Psoas muscle (tissue), 7 donors: ENCODE measurements at regions not wholly inside any gene's neighbourhood (a gene's known extent, or its start where the extent isn't known, plus 50 kb on each side); places are given as distances from the start of the nearest gene placed in this dataset.

ENCODE experiments used
- ATAC-seq, 4 donors: fragments of 200-7000 bp; cut with Tn5 transposase; one replicate each; pipeline ENCODE4 v1.9.1; 2020; ENCODE audit warnings: moderate library complexity in 3 of 4, mild to moderate bottlenecking in 2 of 4
- DNase-seq, 2 donors: peaks; one replicate each; pipeline ENCODE4 v3.0.0-alpha.2; 2020
- H3K27ac ChIP-seq: fragments of 200-600 bp; one replicate; pipeline ENCODE4 v1.8.0; 2022
- H3K27me3 ChIP-seq, 3 donors: fragments of 200-600 bp in 1 of 3; one replicate each; pipeline versions ENCODE4 v1.6.1 to v1.8.0; 2013 to 2022; ENCODE audit warnings: low read length in 2 of 3, mild to moderate bottlenecking in 2 of 3, moderate library complexity in 1 of 3; ENCODE audit not compliant: insufficient read depth in 3 of 3
- H3K36me3 ChIP-seq, 2 donors: fragments of 200-600 bp in 1 of 2; one replicate each; pipeline versions ENCODE4 v1.6.1 to v1.8.0; 2013 to 2022; ENCODE audit warnings: low read depth in 1 of 2, mild to moderate bottlenecking in 1 of 2, moderate library complexity in 1 of 2; ENCODE audit not compliant: insufficient read depth in 1 of 2
- H3K4me1 ChIP-seq: fragments of 200-600 bp; one replicate; pipeline ENCODE4 v1.8.0; 2022
- H3K4me3 ChIP-seq: fragments of 200-600 bp; one replicate; pipeline ENCODE4 v1.8.0; 2022; ENCODE audit warnings: mild to moderate bottlenecking
- H3K9me3 ChIP-seq: fragments of 200-600 bp; one replicate; pipeline ENCODE4 v1.8.0; 2022
- CTCF ChIP-seq: fragments of 200-600 bp; IDR thresholded peaks from one replicate; pipeline ENCODE4 v1.8.0; 2022; ENCODE audit warnings: antibody characterized with exemption
- WGBS, 3 donors: extraction: QIAGEN DNeasy Blood & Tissue Kit; methylation state at CpG; one replicate each; pipeline versions ENCODE4 v1.1.6 to v1.1.7; 2013; 5-methylcytosine and 5-hydroxymethylcytosine counted together
- intact Hi-C, 2 donors: fragments of 100-400 bp; cut with DNase I; formaldehyde crosslinking; loops; one replicate each; pipeline versions ENCODE4 v1.11.0 to v1.14.2; 2022
- donor health status: healthy with polysubstance abuse.
- donor health status: DM: no; HTN: no; CAD: no; lungs with moderate emphysema.
- donor health status: Bipolar disorder and iron deficiency.
- donor health status: healthy.
- donor health status: DM: yes; HTN: yes; CAD: no.
- donor health status: DM: no; HTN: no; CAD: no.
- donor health status: DM: yes; HTN: yes; CAD: no.

DNA sequence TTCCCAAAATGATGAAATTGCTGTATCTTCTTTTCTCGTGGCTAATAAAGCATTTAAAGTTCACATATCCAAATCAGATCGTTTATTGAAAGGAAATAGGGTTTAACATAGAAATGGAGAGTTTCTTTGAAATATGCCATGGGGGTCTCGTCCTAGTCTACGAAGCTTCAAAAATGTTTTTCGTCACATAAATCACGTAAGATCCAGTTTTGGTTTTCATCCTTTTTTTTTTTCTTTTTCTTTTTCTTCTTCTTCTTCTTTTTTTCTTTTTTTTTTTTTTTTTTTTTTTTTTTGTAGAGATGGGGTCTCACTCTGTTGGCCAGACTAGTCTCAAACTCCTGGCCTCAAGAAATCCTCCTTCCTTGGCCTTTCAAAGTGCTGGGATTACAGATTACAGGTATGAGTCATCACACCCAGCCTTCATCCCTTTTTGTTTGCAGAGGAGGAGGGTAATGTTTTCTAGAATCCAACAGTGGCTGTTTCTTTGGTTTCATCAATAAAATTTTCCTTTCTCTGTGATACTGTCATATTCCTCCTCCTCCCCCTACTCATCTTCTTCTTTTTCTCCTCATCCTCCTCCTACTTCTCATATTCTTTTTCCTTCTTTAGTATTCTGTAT is 94.7 kb upstream of the LOC128125822 start:
- no peak for TF ChIP-seq CTCF
- Histone ChIP-seq H3K4me1 (peaks cover 14% of the 10 kb centered on the region), H3K4me3 (no peak overlapping the region), H3K36me3 (no peaks in the 10 kb centered on the region), H3K9me3 (no peaks in the 10 kb centered on the region), H3K27ac (peak overlapping the region; percentile 90), H3K27me3 (no peaks in the 10 kb centered on the region)
- WGBS, 3 donors = 85 to 93% (median 90%) methylated on average over 6 of the region's 6 CpGs
- intact Hi-C loops = loop anchor here (5.0 to 10.0 kb wide), 2 partner anchors 50 to 97 kb away; partner anchors contain the start of genes LOC128125822 (in 2 of the 2) and PTP4A1 (in 2 of the 2)
- ATAC-seq = no peak
- no peak for DNase-seq

GRCh38 chr6:63478734-63479133 is 93.5 kb upstream of the LOC128125822 start:
- no peak overlapping the region for H3K27ac ChIP-seq
- intact Hi-C loops = loop anchor here (5.0 to 10.0 kb wide), 2 partner anchors 49 to 96 kb away; partner anchors contain the start of genes LOC128125822 (in 2 of the 2) and PTP4A1 (in 2 of the 2)
- 76 to 88% (median 85%) methylated on average over 1 of the region's 1 CpG for WGBS, 3 donors
- no peak for ATAC-seq
- H3K27me3 ChIP-seq = no peaks in the 10 kb centered on the region
- no peak for TF ChIP-seq CTCF
- H3K36me3 ChIP-seq = no peaks in the 10 kb centered on the region
- H3K9me3 ChIP-seq = no peaks in the 10 kb centered on the region
- DNase-seq = no peak
- H3K4me3 ChIP-seq = no peak overlapping the region
- H3K4me1 ChIP-seq = peaks cover 14% of the 10 kb centered on the region

DNA sequence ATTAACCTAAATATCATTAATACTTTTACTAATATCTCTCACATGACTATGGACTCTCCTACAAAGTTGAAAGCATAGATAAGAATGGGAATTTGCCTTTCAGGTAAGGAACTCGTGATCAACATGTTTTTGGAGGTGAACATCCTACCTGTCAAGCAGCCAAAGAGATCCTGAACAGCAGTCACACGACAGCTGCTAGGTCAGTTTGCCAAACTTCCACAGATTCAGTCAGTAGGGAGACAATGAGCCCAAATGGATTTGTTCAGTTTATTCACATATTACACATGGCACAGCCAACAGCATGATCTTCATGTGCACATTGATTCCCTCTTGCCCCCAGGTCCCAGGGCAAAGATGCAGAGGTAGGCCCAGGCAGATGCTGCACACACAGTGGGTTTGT is 86.1 kb upstream of the LOC128125822 start:
- no peak overlapping the region for H3K4me3 ChIP-seq
- 19 to 36% (median 23%) methylated on average over 2 of the region's 2 CpGs for WGBS, 3 donors
- H3K36me3 ChIP-seq = no peaks in the 10 kb centered on the region
- TF ChIP-seq CTCF = no peak
- no peaks in the 10 kb centered on the region for H3K27me3 ChIP-seq
- DNase-seq = no peak
- no peak for ATAC-seq
- no peak overlapping the region for H3K27ac ChIP-seq
- no peaks in the 10 kb centered on the region for H3K4me1 ChIP-seq
- no peaks in the 10 kb centered on the region for H3K9me3 ChIP-seq
- intact Hi-C loops = no loop called here

- no peaks in the 10 kb centered on the region for H3K9me3 ChIP-seq
- TF ChIP-seq CTCF = no peak
- intact Hi-C loops = no loop called here
- no peak overlapping the region for H3K4me3 ChIP-seq
- peaks cover 4% of the 10 kb centered on the region for H3K4me1 ChIP-seq
- DNase-seq (no peak), ATAC-seq (no peak)
- no peaks in the 10 kb centered on the region for H3K27me3 ChIP-seq
- H3K36me3 ChIP-seq = no peaks in the 10 kb centered on the region
- WGBS, 3 donors = 69 to 73% (median 71%) methylated on average over 9 of the region's 9 CpGs
- no peak overlapping the region for H3K27ac ChIP-seq
Measured at GRCh38 chr6:63487103-63487813, 85.0 kb upstream of the LOC128125822 start.
